Panc1 (cell line): ENCODE measurements at regions not wholly inside any gene's neighbourhood (a gene's known extent, or its start where the extent isn't known, plus 50 kb on each side); places are given as distances from the start of the nearest gene placed in this dataset.

Source experiments
- ATAC-seq: fragments of 200-7000 bp; cut with Tn5 transposase; 2 replicates; pipeline ENCODE4 v1.9.1; 2020; ENCODE audit warnings: mild to moderate bottlenecking, moderate library complexity
- BruUV-seq: library from RNA; stranded (reverse); fragments of 400-500 nt; replicated peaks from 2 replicates; lab custom pipeline; 2021; lab: Mats Ljungman, UMichigan
- CTCF ChIA-PET: fragments of 300-600 bp; sonication (Branson Sonifier 250); formaldehyde crosslinking; loops from one replicate; lab custom pipeline; 2022; ENCODE audit warnings: antibody characterized with exemption; lab: Charles Lee
- POLR2A ChIA-PET: fragments of 300-600 bp; sonication (Branson Sonifier 250); formaldehyde crosslinking; loops from one replicate; lab custom pipeline; 2022; ENCODE audit warnings: antibody characterized with exemption; lab: Charles Lee
- DNase-seq: peaks from one replicate; pipeline ENCODE4 v3.0.0-alpha.2; 2010; ENCODE audit warnings: low read depth, low spot score
- H3K27ac ChIP-seq: 2 replicates; pipeline ENCODE4 v1.5.1; 2011; ENCODE audit warnings: mild to moderate bottlenecking, low read length, inconsistent platforms
- H3K27me3 ChIP-seq: fragments of 200-500 bp; sonication (Bioruptor generic); 2 replicates; pipeline ENCODE4 v1.6.0; 2014; ENCODE audit warnings: low read length, inconsistent platforms; ENCODE audit not compliant: control insufficient read depth, insufficient read depth
- H3K36me3 ChIP-seq: fragments of 200-500 bp; sonication (Bioruptor generic); 2 replicates; pipeline ENCODE4 v1.5.1; 2014; ENCODE audit warnings: inconsistent platforms, mild to moderate bottlenecking, low read length, moderate library complexity; ENCODE audit not compliant: control insufficient read depth, insufficient read depth
- H3K4me1 ChIP-seq: 2 replicates; pipeline ENCODE4 v1.5.1; 2011; ENCODE audit warnings: inconsistent platforms, mild to moderate bottlenecking, low read length, moderate library complexity; ENCODE audit not compliant: control insufficient read depth, insufficient read depth
- H3K4me3 ChIP-seq, 2 experiments: 2 replicates each; pipeline ENCODE4 v1.5.1; 2011 to 2012; ENCODE audit warnings: low read depth in 2 of 2, low read length in 2 of 2, mild to moderate bottlenecking in 2 of 2, inconsistent platforms in 1 of 2, moderate library complexity in 1 of 2
- H3K9me3 ChIP-seq: fragments of 200-500 bp; sonication (Bioruptor generic); 2 replicates; pipeline ENCODE4 v1.5.1; 2014; ENCODE audit warnings: low read depth, mild to moderate bottlenecking, inconsistent platforms, low read length, moderate library complexity; ENCODE audit not compliant: control insufficient read depth, insufficient read depth
- POLR2AphosphoS5 ChIP-seq: IDR thresholded peaks from 2 replicates; pipeline ENCODE4 v1.6.1; 2012; ENCODE audit warnings: mild to moderate bottlenecking, low read depth, low read length, moderate library complexity
- REST ChIP-seq, 2 experiments: IDR thresholded peaks; 2 replicates each; pipeline ENCODE4 v1.6.1; 2011 to 2012; ENCODE audit warnings: low read depth in 2 of 2, control low read depth in 1 of 2, low read length in 1 of 2, mild to moderate bottlenecking in 1 of 2, moderate library complexity in 1 of 2; ENCODE audit not compliant: insufficient read depth in 1 of 2
- SIN3A ChIP-seq: IDR thresholded peaks from 2 replicates; pipeline ENCODE4 v1.6.1; 2012; ENCODE audit warnings: low read depth, mild to moderate bottlenecking, low read length, moderate library complexity, borderline replicate concordance; ENCODE audit not compliant: insufficient read depth
- TCF7L2 ChIP-seq: IDR thresholded peaks from 2 replicates; pipeline ENCODE4 v1.6.1; 2011; ENCODE audit warnings: mild to moderate bottlenecking, low read depth, low read length, inconsistent platforms
- in situ Hi-C: cut with HindIII; loops from 2 replicates; pipeline ENCODE4 v1.10.0; 2016; ENCODE audit warnings: low sequenced_read_pairs, low pct_unique_long_range_greater_than_20kb
- intact Hi-C: fragments of 100-400 bp; cut with micrococcal nuclease; formaldehyde crosslinking; loops from one replicate; pipeline ENCODE4 v1.10.0; 2022; ENCODE audit not compliant: unreplicated experiment
- TF ChIP-seq, protein P1 (sequence below): fragments of 450-650 bp; IDR thresholded peaks from 2 replicates; pipeline ENCODE4 v1.5.1; 2017; ENCODE audit warnings: mild to moderate bottlenecking

DNA sequence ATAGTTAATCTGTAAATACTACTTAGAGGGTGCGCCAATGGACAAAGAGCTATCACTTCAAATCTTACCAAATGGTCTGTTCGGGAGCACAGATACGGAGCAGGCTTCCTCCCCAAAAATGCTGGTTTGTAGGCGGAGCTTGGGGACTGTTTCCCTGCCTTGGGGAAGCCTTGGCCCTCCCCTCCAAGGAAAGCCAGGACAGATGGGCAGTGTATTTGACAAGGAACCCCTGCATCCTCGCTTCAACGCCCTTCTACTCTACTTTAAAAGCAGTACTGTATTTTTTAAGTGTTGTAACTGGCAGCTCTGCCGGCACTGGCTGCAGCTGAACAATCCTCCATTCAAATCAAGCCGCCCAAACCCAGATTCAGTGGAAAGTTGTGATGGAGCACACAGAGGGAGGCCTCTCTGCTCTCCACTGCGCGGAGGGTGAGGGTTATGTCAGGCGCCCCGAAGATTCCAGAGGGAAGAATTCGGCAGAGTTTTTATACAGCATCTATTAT, 83.1 kb upstream of the FNDC3B start:
- DNase-seq: no peak
- in situ Hi-C loops (no loop called here), intact Hi-C loops (no loop called here)
- H3K36me3 ChIP-seq: no peaks in the 10 kb centered on the region
- TF ChIP-seq POLR2AphosphoS5: no peak
- TF ChIP-seq TCF7L2: no peak
- TF ChIP-seq SIN3A: no peak
- H3K27ac ChIP-seq: no peak overlapping the region
- ChIA-PET CTCF (no interaction called here), POLR2A (no interaction called here)
- no peaks in the 10 kb centered on the region for H3K27me3 ChIP-seq
- no peak for ATAC-seq
- H3K4me1 ChIP-seq: peaks cover 9% of the 10 kb centered on the region
- no peak overlapping the region for H3K4me3 ChIP-seq
- no TSS peak for BruUV-seq
- no peaks in the 10 kb centered on the region for H3K9me3 ChIP-seq

DNA sequence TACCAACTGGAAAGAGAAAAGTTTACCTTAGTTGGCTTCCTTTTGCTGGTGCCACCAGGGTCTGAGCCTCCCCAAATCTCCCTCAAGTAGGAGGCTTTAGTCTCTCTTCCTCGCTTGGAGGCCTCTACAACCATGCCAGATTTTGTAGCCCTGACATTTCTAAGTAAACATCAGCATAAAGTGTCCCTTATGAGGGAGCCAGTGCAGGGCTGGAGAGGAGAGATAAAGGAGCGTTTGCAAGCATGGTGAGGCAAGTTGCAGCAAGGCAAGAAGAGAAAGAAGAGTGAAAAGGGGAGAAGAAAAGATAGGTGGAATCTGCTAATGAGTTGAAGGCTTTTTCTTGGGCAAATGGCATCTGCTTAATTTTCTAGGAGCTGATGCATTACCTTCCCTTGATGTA, 82.7 kb upstream of the FNDC3B start:
- H3K27me3 ChIP-seq: no peaks in the 10 kb centered on the region
- ATAC-seq: no peak
- H3K4me1 ChIP-seq: peaks cover 9% of the 10 kb centered on the region
- H3K27ac ChIP-seq: no peak overlapping the region
- in situ Hi-C loops: no loop called here
- H3K4me3 ChIP-seq: no peak overlapping the region
- no peak for DNase-seq
- ChIA-PET CTCF (no interaction called here), POLR2A (no interaction called here)
- H3K36me3 ChIP-seq: no peaks in the 10 kb centered on the region
- intact Hi-C loops: no loop called here
- no peaks in the 10 kb centered on the region for H3K9me3 ChIP-seq
- no TSS peak for BruUV-seq
- TF ChIP-seq TCF7L2 (no peak), REST (IDR thresholded peaks at IDR 0.05; ENCODE audit: insufficient read depth in 1 of 2, low read depth in 2 of 2, low read length in 1 of 2) (no peak), POLR2AphosphoS5 (no peak), SIN3A (no peak)
- TF ChIP-seq, protein P1, sequence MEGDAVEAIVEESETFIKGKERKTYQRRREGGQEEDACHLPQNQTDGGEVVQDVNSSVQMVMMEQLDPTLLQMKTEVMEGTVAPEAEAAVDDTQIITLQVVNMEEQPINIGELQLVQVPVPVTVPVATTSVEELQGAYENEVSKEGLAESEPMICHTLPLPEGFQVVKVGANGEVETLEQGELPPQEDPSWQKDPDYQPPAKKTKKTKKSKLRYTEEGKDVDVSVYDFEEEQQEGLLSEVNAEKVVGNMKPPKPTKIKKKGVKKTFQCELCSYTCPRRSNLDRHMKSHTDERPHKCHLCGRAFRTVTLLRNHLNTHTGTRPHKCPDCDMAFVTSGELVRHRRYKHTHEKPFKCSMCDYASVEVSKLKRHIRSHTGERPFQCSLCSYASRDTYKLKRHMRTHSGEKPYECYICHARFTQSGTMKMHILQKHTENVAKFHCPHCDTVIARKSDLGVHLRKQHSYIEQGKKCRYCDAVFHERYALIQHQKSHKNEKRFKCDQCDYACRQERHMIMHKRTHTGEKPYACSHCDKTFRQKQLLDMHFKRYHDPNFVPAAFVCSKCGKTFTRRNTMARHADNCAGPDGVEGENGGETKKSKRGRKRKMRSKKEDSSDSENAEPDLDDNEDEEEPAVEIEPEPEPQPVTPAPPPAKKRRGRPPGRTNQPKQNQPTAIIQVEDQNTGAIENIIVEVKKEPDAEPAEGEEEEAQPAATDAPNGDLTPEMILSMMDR: no peak

DNA sequence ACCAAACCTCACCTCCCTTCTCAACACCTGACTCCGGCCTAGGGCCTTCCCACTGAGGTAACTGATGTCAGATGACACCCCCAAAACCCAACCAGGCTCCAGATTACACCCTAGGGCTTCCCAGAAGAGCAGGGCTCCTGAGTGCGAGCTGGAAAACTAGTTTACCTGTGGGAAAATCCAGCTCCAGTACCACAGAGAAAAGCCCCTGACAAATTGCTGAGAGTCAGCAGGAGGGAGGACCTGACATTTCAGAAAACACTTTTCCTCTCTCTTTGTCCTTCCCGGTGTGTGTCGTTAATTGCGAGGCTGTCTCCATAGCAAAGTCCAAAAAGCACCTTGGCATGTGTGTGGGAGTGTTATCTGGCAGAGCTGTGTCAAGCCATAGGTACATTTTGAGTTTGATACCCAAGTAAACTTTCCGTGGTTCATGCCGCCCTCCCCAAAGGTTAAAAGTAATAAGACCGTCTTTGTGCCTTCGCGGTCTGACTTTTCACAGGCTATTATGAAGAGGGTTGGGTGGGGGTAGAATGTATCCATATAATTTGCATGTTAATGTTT, 79.8 kb upstream of the FNDC3B start:
- ChIA-PET POLR2A (no interaction called here), CTCF (no interaction called here)
- no peaks in the 10 kb centered on the region for H3K4me1 ChIP-seq
- no peak overlapping the region for H3K27ac ChIP-seq
- no peaks in the 10 kb centered on the region for H3K27me3 ChIP-seq
- no TSS peak for BruUV-seq
- ATAC-seq: no peak
- no peaks in the 10 kb centered on the region for H3K36me3 ChIP-seq
- H3K9me3 ChIP-seq: no peaks in the 10 kb centered on the region
- in situ Hi-C loops (no loop called here), intact Hi-C loops (no loop called here)
- no peak for DNase-seq
- TF ChIP-seq REST (IDR thresholded peaks at IDR 0.05; ENCODE audit: insufficient read depth in 1 of 2, low read depth in 2 of 2, low read length in 1 of 2) (no peak), POLR2AphosphoS5 (no peak), SIN3A (no peak), TCF7L2 (no peak)
- TF ChIP-seq, protein P1: no peak
- H3K4me3 ChIP-seq: no peak overlapping the region
